ENCODE measurements at regions not wholly inside any gene's neighbourhood (a gene's known extent, or its start where the extent isn't known, plus 50 kb on each side); places are given as distances from the start of the nearest gene placed in this dataset.

DNA sequence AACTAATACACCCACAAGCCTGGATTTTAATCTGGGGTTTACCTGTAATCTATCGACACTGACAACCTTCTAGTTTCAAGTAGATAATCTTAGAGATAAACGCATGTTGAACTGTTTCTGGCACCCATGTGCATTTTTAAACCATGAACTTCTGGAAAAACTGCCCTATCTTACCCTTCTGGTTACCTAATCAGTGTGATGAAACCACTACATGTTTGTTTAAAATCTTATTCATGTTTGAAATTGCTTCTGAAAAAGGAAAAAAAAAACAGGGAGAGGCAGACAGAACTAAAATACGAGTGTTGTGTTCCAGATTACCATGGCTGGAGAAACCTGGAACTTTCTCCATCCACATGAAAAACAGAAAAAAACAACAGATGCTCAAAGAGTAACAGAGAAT, 139.3 kb downstream of the MID1IP1 start:
- TF ChIP-seq POLR2AphosphoS5 (IDR thresholded peaks at IDR 0.05) (no peak), POLR2A (IDR thresholded peaks at IDR 0.05) (no peak)
- TF ChIP-seq, protein P1, sequence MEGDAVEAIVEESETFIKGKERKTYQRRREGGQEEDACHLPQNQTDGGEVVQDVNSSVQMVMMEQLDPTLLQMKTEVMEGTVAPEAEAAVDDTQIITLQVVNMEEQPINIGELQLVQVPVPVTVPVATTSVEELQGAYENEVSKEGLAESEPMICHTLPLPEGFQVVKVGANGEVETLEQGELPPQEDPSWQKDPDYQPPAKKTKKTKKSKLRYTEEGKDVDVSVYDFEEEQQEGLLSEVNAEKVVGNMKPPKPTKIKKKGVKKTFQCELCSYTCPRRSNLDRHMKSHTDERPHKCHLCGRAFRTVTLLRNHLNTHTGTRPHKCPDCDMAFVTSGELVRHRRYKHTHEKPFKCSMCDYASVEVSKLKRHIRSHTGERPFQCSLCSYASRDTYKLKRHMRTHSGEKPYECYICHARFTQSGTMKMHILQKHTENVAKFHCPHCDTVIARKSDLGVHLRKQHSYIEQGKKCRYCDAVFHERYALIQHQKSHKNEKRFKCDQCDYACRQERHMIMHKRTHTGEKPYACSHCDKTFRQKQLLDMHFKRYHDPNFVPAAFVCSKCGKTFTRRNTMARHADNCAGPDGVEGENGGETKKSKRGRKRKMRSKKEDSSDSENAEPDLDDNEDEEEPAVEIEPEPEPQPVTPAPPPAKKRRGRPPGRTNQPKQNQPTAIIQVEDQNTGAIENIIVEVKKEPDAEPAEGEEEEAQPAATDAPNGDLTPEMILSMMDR (IDR thresholded peaks at IDR 0.05), result no peak
